ENCODE measurements at regions not wholly inside any gene's neighbourhood (a gene's known extent, or its start where the extent isn't known, plus 50 kb on each side); places are given as distances from the start of the nearest gene placed in this dataset.
"Not testable (repeated sequence)": the region's sequence is repeated elsewhere in the genome, so short reads cannot be mapped to it uniquely, and the experiment has no call there.

- DNase-seq, result no peak
Measured at GRCh38 chr3:62926494-62926893, 51.3 kb upstream of the CADPS start.

- DNase-seq, result no peak
Measured at GRCh38 chr3:62928256-62928655, 53.0 kb upstream of the CADPS start.

GRCh38 chr3:62929771-62930170 lies 54.6 kb upstream of the CADPS start:
- DNase-seq, result no peak

GRCh38 chr3:62935793-62936192 lies 60.6 kb upstream of the CADPS start:
- no peak for DNase-seq

GRCh38 chr3:62936626-62937254 lies 61.5 kb upstream of the CADPS start:
- DNase-seq, result no peak

- DNase-seq, result no peak
Measured at GRCh38 chr3:62938583-62938982, 63.4 kb upstream of the CADPS start.

GRCh38 chr3:62939707-62940106 lies 64.5 kb upstream of the CADPS start:
- no peak for DNase-seq

GRCh38 chr3:62940771-62941563 lies 65.8 kb upstream of the CADPS start:
- DNase-seq, result no peak

- no peak for DNase-seq
Measured at GRCh38 chr3:62942227-62942626, 67.0 kb upstream of the CADPS start.

GRCh38 chr3:62942764-62943163 lies 67.5 kb upstream of the CADPS start:
- DNase-seq, result no peak

GRCh38 chr3:62948921-62949320 lies 73.7 kb upstream of the CADPS start:
- DNase-seq, result no peak

GRCh38 chr3:62950210-62950609 lies 75.0 kb upstream of the CADPS start:
- DNase-seq, result no peak

- no peak for DNase-seq
Measured at GRCh38 chr3:62951037-62951613, 75.9 kb upstream of the CADPS start.

- DNase-seq, result not testable (repeated sequence)
Measured at GRCh38 chr3:62951880-62952279, 76.7 kb upstream of the CADPS start.

- DNase-seq, result no peak
Measured at GRCh38 chr3:62954580-62954979, 79.4 kb upstream of the CADPS start.

- no peak for DNase-seq
Measured at GRCh38 chr3:62955126-62955525, 79.9 kb upstream of the CADPS start.

GRCh38 chr3:62956411-62956810 lies 81.2 kb upstream of the CADPS start:
- no peak for DNase-seq

- DNase-seq, result no peak
Measured at GRCh38 chr3:62961874-62962556, 86.8 kb upstream of the CADPS start.

GRCh38 chr3:62962714-62963113 lies 87.5 kb upstream of the CADPS start:
- DNase-seq, result no peak

- no peak for DNase-seq
Measured at GRCh38 chr3:62965311-62965710, 90.1 kb upstream of the CADPS start.

GRCh38 chr3:62968128-62968527 lies 92.9 kb upstream of the CADPS start:
- no peak for DNase-seq

- no peak for DNase-seq
Measured at GRCh38 chr3:62970648-62971047, 95.4 kb upstream of the CADPS start.

- DNase-seq, result no peak
Measured at GRCh38 chr3:62975566-62975965, 100.3 kb upstream of the CADPS start.

Measured in right kidney (tissue), 1 donor.